Sigmoid colon (tissue), 6 donors: ENCODE measurements at regions not wholly inside any gene's neighbourhood (a gene's known extent, or its start where the extent isn't known, plus 50 kb on each side); places are given as distances from the start of the nearest gene placed in this dataset.

ENCODE experiments used
- DNase-seq: peaks from one replicate; pipeline ENCODE4 v3.0.0-alpha.2; 2019
- H3K27ac ChIP-seq, 4 donors: fragments of 200-600 bp; sonication (generic); one replicate each; pipeline ENCODE4 v1.5.1; 2016 to 2019; ENCODE audit warnings: mild to moderate bottlenecking in 1 of 4
- H3K27me3 ChIP-seq, 3 donors: fragments of 200-600 bp; sonication (generic); one replicate each; pipeline ENCODE4 v1.5.1; 2019; ENCODE audit warnings: mild to moderate bottlenecking in 1 of 3
- H3K36me3 ChIP-seq, 4 donors: fragments of 200-600 bp; sonication (generic); one replicate each; pipeline ENCODE4 v1.5.1; 2016 to 2019
- H3K4me1 ChIP-seq, 4 donors: fragments of 200-600 bp; sonication (generic); one replicate each; pipeline ENCODE4 v1.5.1; 2017 to 2019
- H3K4me3 ChIP-seq, 4 donors: fragments of 200-600 bp; sonication (generic); one replicate each; pipeline ENCODE4 v1.5.1; 2017 to 2019; ENCODE audit warnings: mild to moderate bottlenecking in 2 of 4, moderate library complexity in 1 of 4
- H3K9me3 ChIP-seq, 4 donors: fragments of 200-600 bp in 3 of 4; sonication (generic) in 3 of 4; one replicate each; pipeline versions ENCODE4 v1.5.1 to v1.6.1; 2013 to 2019
- CTCF ChIP-seq, 4 experiments: fragments of 450-650 bp in 3 of 4; fragments of 200-600 bp in 1 of 4; IDR thresholded peaks; one replicate each; pipeline ENCODE4 v1.5.1; 2016 to 2019; ENCODE audit warnings: antibody characterized with exemption in 4 of 4, mild to moderate bottlenecking in 3 of 4, moderate library complexity in 2 of 4
- EP300 ChIP-seq, 4 donors: sonication (generic); formaldehyde crosslinking; IDR thresholded peaks; one replicate each; pipeline ENCODE4 v1.6.1; 2017; ENCODE audit warnings: antibody characterized with exemption in 4 of 4
- POLR2A ChIP-seq, 2 donors: fragments of 450-650 bp; IDR thresholded peaks; one replicate each; pipeline ENCODE4 v1.6.1; 2016; ENCODE audit warnings: antibody characterized with exemption in 2 of 2, mild to moderate bottlenecking in 2 of 2, moderate library complexity in 2 of 2
- POLR2AphosphoS5 ChIP-seq, 4 donors: sonication (generic); formaldehyde crosslinking; IDR thresholded peaks; one replicate each; pipeline ENCODE4 v1.6.1; 2017; ENCODE audit warnings: antibody characterized with exemption in 4 of 4
- WGBS, 2 donors: extraction: QIAGEN DNeasy Blood & Tissue Kit; methylation state at CpG; one replicate each; pipeline ENCODE4 v1.1.7; 2013; 5-methylcytosine and 5-hydroxymethylcytosine counted together
- intact Hi-C: fragments of 100-400 bp; cut with DNase I; formaldehyde crosslinking; loops from one replicate; pipeline ENCODE4 v1.15.1; 2023
- donor health status: healthy with polysubstance abuse.
- donor health status: healthy.

GRCh38 chr11:119550053-119550752, 127.2 kb upstream of the THY1 start:
- H3K27me3 ChIP-seq: no peaks in the 10 kb centered on the region
- no peaks in the 10 kb centered on the region for H3K36me3 ChIP-seq
- DNase-seq: no peak
- H3K4me3 ChIP-seq: no peak overlapping the region
- H3K4me1 ChIP-seq: no peaks in the 10 kb centered on the region
- intact Hi-C loops: no loop called here
- TF ChIP-seq CTCF (IDR thresholded peaks at IDR 0.05): no peak
- no peak for TF ChIP-seq POLR2AphosphoS5 (IDR thresholded peaks at IDR 0.05)
- TF ChIP-seq POLR2A (IDR thresholded peaks at IDR 0.05): no peak
- TF ChIP-seq EP300 (IDR thresholded peaks at IDR 0.05): no peak
- no peak overlapping the region for H3K27ac ChIP-seq
- 57 to 62% methylated on average over 2 of the region's 2 CpGs for WGBS, 2 donors
- H3K9me3 ChIP-seq: peaks cover 0 to 3% (median 0%) of the 10 kb centered on the region in 4 donors

DNA sequence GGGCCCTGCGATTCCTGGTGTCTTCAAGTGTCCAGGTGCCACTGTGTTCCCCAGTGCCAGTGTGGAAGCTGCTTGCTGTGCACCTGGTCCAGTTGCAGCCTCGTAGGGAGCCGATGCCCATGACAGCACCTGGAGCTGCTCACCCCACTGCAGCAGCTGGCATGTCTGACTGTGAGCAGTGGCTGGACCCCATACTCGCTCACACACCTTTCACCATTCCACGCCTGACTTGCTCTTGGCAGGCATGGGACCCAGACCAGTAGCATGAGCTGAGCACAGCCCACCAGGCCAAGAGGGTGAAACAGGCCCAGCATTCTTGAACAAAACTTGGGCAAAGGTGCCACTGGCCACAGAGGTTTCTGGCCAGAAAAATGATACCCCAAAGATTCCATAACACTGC, 124.5 kb upstream of the THY1 start:
- Histone ChIP-seq H3K27ac (no peak overlapping the region), H3K4me3 (no peak overlapping the region), H3K27me3 (no peaks in the 10 kb centered on the region), H3K4me1 (no peaks in the 10 kb centered on the region), H3K9me3 (peaks cover 0 to 3% (median 0%) of the 10 kb centered on the region in 4 donors), H3K36me3 (no peaks in the 10 kb centered on the region)
- intact Hi-C loops: no loop called here
- TF ChIP-seq POLR2A (IDR thresholded peaks at IDR 0.05): no peak
- TF ChIP-seq CTCF (IDR thresholded peaks at IDR 0.05): no peak
- no peak for TF ChIP-seq EP300 (IDR thresholded peaks at IDR 0.05)
- no peak for DNase-seq
- 84 to 96% methylated on average over 5 of the region's 5 CpGs for WGBS, 2 donors

DNA sequence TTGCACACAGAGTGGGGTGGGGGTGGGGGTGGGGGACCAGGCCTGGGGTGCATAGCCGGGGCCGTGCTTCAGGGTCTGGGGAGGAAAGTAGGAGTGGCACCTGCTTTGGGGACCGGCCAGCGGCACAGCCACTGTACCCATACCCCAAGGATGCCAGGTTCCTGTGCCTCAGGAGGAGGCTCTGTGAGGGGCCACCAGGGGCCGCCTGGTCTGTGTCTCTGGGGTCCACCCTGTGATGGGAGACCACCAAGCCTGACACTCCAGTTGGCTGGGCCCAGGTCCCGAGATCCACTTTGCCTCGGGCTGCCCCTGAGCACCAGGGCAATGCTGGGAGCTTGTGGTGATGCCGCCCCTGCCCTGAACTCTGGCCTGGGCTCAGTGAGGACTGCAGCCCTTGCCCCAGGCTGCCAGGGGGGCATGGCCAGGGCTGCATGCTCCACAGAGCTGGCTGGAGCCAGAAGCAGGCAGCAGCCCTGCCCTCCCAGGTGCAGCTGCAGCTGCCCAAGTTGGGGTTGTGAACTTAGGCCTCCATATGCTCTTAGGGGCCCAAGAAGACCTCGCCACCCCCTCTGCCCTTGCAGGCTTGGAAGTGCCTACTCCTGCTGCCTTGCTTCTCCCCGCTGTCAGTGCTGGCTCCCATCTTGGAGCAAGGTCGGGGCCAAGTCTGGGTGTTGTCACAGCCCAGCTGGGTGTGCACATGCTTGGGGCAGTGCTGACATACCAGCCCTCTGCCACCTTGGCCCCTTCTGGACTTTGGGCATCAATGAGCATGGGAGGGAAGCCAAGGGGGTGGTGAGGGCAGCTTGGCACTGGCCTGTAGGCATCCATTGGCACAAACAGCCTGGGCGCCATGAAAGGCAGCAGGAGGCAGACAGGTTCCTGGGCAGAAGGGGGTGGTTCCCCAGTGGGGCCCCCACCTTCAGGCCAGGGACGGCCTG, 123.3 kb upstream of the THY1 start:
- 90% methylated on average over 13 of the region's 13 CpGs for WGBS, 2 donors
- Histone ChIP-seq H3K9me3 (peaks cover 0 to 3% (median 0%) of the 10 kb centered on the region in 4 donors), H3K36me3 (no peaks in the 10 kb centered on the region), H3K4me3 (no peak overlapping the region), H3K27ac (no peak overlapping the region), H3K4me1 (no peaks in the 10 kb centered on the region), H3K27me3 (no peaks in the 10 kb centered on the region)
- intact Hi-C loops: no loop called here
- TF ChIP-seq POLR2A (IDR thresholded peaks at IDR 0.05) (no peak), POLR2AphosphoS5 (IDR thresholded peaks at IDR 0.05) (no peak), CTCF (IDR thresholded peaks at IDR 0.05) (no peak), EP300 (IDR thresholded peaks at IDR 0.05) (no peak)
- no peak for DNase-seq

DNA sequence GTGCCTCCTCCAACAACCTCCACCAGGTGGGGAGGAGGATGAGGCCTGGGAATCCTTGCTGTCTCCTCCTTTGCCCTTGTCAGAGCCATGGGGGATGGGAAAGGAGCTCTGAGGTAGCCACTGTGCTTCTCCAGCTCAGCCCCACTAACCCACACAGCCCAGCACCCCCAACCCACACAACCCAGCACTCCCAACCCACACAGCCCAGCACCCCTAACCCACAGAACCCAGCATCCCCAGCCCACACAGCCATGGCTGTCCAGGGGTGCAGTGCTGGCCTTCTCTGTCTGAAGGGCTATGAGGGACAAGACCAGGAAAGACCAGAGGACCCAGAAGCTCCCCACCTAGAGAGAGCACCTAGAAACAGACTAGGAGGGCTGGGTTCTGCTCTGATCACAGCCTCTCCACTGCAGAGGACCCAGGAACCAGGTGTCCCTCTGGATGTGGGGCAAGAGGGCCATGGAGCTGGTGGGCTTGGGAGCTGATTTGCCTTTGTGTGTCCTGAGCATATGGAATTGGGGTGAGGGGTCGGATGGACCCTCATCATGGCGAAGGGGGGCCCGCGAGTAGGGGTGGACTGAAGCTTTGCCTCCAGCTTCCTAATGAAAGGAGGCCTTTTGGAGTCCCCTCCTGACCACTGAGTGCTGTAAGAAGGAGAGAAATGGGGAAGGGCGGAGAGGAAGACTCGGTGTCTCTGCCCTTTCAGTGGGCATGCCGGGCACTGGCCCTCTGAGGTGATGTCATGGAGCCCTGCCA, 117.6 kb upstream of the THY1 start:
- intact Hi-C loops: no loop called here
- H3K27ac ChIP-seq: no peak overlapping the region
- H3K9me3 ChIP-seq: no peaks in the 10 kb centered on the region
- H3K27me3 ChIP-seq: peaks cover 0 to 3% (median 0%) of the 10 kb centered on the region in 3 donors
- no peak for DNase-seq
- no peaks in the 10 kb centered on the region for H3K36me3 ChIP-seq
- WGBS, 2 donors: 86 to 88% methylated on average over 7 of the region's 7 CpGs
- H3K4me1 ChIP-seq: no peaks in the 10 kb centered on the region
- TF ChIP-seq POLR2A (IDR thresholded peaks at IDR 0.05) (no peak), CTCF (IDR thresholded peaks at IDR 0.05) (no peak), POLR2AphosphoS5 (IDR thresholded peaks at IDR 0.05) (no peak), EP300 (IDR thresholded peaks at IDR 0.05) (no peak)
- H3K4me3 ChIP-seq: no peak overlapping the region
